CD8-positive, alpha-beta memory T cell (primary cell): ENCODE measurements at regions not wholly inside any gene's neighbourhood (a gene's known extent, or its start where the extent isn't known, plus 50 kb on each side); places are given as distances from the start of the nearest gene placed in this dataset.

Source experiments
- CTCF ChIA-PET: fragments of 350-600 bp; sonication (Branson Sonifier 250); formaldehyde crosslinking; loops from one replicate; lab custom pipeline; 2021; ENCODE audit warnings: antibody characterized with exemption; lab: Charles Lee
- POLR2A ChIA-PET: fragments of 350-600 bp; sonication (Branson Sonifier 250); formaldehyde crosslinking; loops from one replicate; lab custom pipeline; 2021; ENCODE audit warnings: antibody characterized with exemption; lab: Charles Lee
- DNase-seq, 5 donors: peaks; one replicate each; pipeline versions ENCODE4 v3.0.0 to v3.0.0-alpha.2; 2020 to 2022; ENCODE audit warnings: mixed read lengths in 1 of 5
- H3K27ac ChIP-seq: one replicate; pipeline ENCODE4 v1.7.0; 2013; ENCODE audit warnings: low read depth, mild to moderate bottlenecking, low read length, moderate library complexity
- H3K27me3 ChIP-seq: 2 replicates; pipeline ENCODE4 v1.7.0; 2013; ENCODE audit warnings: low read length, mild to moderate bottlenecking; ENCODE audit not compliant: insufficient read depth, poor library complexity, severe bottlenecking
- H3K36me3 ChIP-seq: 2 replicates; pipeline ENCODE4 v1.7.0; 2013; ENCODE audit warnings: mild to moderate bottlenecking, low read length, moderate library complexity; ENCODE audit not compliant: insufficient read depth
- H3K4me1 ChIP-seq: 2 replicates; pipeline ENCODE4 v1.7.0; 2013; ENCODE audit warnings: mild to moderate bottlenecking, low read length, moderate library complexity; ENCODE audit not compliant: insufficient read depth
- H3K4me3 ChIP-seq: 2 replicates; pipeline ENCODE4 v1.7.0; 2013; ENCODE audit warnings: mild to moderate bottlenecking, low read length
- H3K9me3 ChIP-seq: 2 replicates; pipeline ENCODE4 v1.7.0; 2013; ENCODE audit warnings: mild to moderate bottlenecking, low read length
- H3K27ac Mint-ChIP-seq, 8 donors: one replicate each; pipeline ENCODE4 v1.8.0; 2020 to 2021; ENCODE audit warnings: mixed read lengths in 8 of 8, mild to moderate bottlenecking in 6 of 8, inconsistent platforms in 3 of 8, moderate library complexity in 3 of 8
- H3K27me3 Mint-ChIP-seq, 2 donors: one replicate each; pipeline ENCODE4 v1.8.0; 2020 to 2021; ENCODE audit warnings: mixed read lengths in 2 of 2, mild to moderate bottlenecking in 1 of 2, moderate library complexity in 1 of 2
- H3K36me3 Mint-ChIP-seq, 3 donors: one replicate each; pipeline ENCODE4 v1.8.0; 2020 to 2021; ENCODE audit warnings: mixed read lengths in 3 of 3, inconsistent platforms in 1 of 3, mild to moderate bottlenecking in 1 of 3
- H3K4me1 Mint-ChIP-seq, 3 donors: one replicate each; pipeline ENCODE4 v1.8.0; 2020 to 2021; ENCODE audit warnings: mixed read lengths in 3 of 3, inconsistent platforms in 1 of 3, mild to moderate bottlenecking in 1 of 3
- H3K4me3 Mint-ChIP-seq, 7 donors: one replicate each; pipeline ENCODE4 v1.8.0; 2020 to 2021; ENCODE audit warnings: mixed read lengths in 7 of 7, mild to moderate bottlenecking in 6 of 7, moderate library complexity in 4 of 7, inconsistent platforms in 2 of 7
- H3K9me3 Mint-ChIP-seq, 5 donors: one replicate each; pipeline ENCODE4 v1.8.0; 2020 to 2022; ENCODE audit warnings: mixed read lengths in 5 of 5, mild to moderate bottlenecking in 3 of 5, moderate library complexity in 2 of 5, inconsistent platforms in 1 of 5

GRCh38 chr13:70253834-70254233, 145.6 kb upstream of the KLHL1 start:
- POLR2A ChIA-PET: no interaction called here
- no peak overlapping the region for H3K4me3 ChIP-seq

DNA sequence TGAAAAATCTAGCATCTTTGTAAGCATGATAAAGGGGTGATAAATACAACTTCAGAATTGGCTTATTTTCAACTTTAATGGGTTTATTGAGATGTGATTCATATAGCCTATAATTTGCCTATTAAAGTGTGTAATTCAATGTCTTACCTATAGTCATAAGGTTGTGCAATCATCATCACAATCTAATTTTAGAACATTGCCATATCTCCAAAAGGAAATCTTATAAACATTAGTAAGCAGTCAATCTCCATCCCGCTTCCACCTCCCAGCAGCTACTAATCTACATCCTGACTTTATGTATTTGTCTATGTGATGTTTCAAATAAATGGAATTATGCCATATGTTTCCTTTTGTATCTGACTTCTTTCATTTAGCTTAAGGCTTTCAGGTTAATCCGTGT, 145.2 kb upstream of the KLHL1 start:
- Mint-ChIP-seq H3K9me3 (peaks cover 7 to 31% (median 10%) of the 10 kb centered on the region in 5 donors), H3K36me3 (no peaks in the 10 kb centered on the region), H3K4me1 (no peaks in the 10 kb centered on the region), H3K27ac (no peak overlapping the region), H3K27me3 (no peaks in the 10 kb centered on the region), H3K4me3 (no peak overlapping the region)
- H3K9me3 ChIP-seq: no peaks in the 10 kb centered on the region
- CTCF ChIA-PET: no interaction called here
- no peak overlapping the region for H3K27ac ChIP-seq
- H3K4me3 ChIP-seq: no peak overlapping the region
- H3K4me1 ChIP-seq: no peaks in the 10 kb centered on the region
- DNase-seq: no peak
- no peaks in the 10 kb centered on the region for H3K27me3 ChIP-seq
- POLR2A ChIA-PET: no interaction called here
- no peaks in the 10 kb centered on the region for H3K36me3 ChIP-seq

More at GRCh38 chr13:70253834-70254233, 145.6 kb upstream of the KLHL1 start:
- CTCF ChIA-PET: no interaction called here
- Histone ChIP-seq H3K9me3 (no peaks in the 10 kb centered on the region), H3K27me3 (no peaks in the 10 kb centered on the region), H3K36me3 (no peaks in the 10 kb centered on the region), H3K27ac (no peak overlapping the region), H3K4me1 (no peaks in the 10 kb centered on the region)
- H3K27me3 Mint-ChIP-seq: no peaks in the 10 kb centered on the region
- peaks cover 7 to 31% (median 9%) of the 10 kb centered on the region in 5 donors for H3K9me3 Mint-ChIP-seq
- no peak overlapping the region for H3K27ac Mint-ChIP-seq
- H3K36me3 Mint-ChIP-seq: no peaks in the 10 kb centered on the region
- H3K4me3 Mint-ChIP-seq: no peak overlapping the region
- DNase-seq: no peak
- no peaks in the 10 kb centered on the region for H3K4me1 Mint-ChIP-seq

GRCh38 chr13:70249332-70250064, 141.2 kb upstream of the KLHL1 start:
- CTCF ChIA-PET: no interaction called here
- Mint-ChIP-seq H3K36me3 (no peaks in the 10 kb centered on the region), H3K4me1 (no peaks in the 10 kb centered on the region), H3K9me3 (peaks cover 4 to 20% (median 11%) of the 10 kb centered on the region in 5 donors), H3K4me3 (no peak overlapping the region), H3K27ac (no peak overlapping the region), H3K27me3 (no peaks in the 10 kb centered on the region)
- Histone ChIP-seq H3K36me3 (no peaks in the 10 kb centered on the region), H3K4me1 (no peaks in the 10 kb centered on the region), H3K9me3 (no peaks in the 10 kb centered on the region), H3K4me3 (no peak overlapping the region), H3K27me3 (no peaks in the 10 kb centered on the region), H3K27ac (no peak overlapping the region)
- no peak for DNase-seq
- POLR2A ChIA-PET: no interaction called here

DNA sequence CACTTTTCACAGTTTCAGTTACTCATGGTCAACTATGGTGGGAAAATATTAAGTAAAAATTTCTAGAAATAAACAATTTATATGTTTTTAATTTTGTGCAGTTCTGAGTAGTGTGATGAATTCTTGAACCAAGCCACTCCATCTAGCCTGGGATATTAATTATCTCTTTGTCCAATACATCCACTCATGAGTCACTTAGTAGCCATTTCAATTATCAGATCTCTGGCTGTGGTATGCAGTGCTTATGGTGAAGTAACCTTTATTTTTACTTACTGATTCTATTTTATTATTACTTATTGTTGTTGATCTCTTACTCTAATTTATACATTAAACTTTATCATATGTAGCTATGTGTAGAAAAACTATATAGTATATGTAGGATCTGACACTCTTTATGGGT, 128.9 kb upstream of the KLHL1 start:
- Mint-ChIP-seq H3K4me1 (no peaks in the 10 kb centered on the region), H3K36me3 (no peaks in the 10 kb centered on the region), H3K4me3 (no peak overlapping the region), H3K9me3 (peaks cover 2 to 27% (median 5%) of the 10 kb centered on the region in 5 donors), H3K27ac (no peak overlapping the region), H3K27me3 (no peaks in the 10 kb centered on the region)
- Histone ChIP-seq H3K9me3 (no peaks in the 10 kb centered on the region), H3K36me3 (no peaks in the 10 kb centered on the region), H3K4me3 (no peak overlapping the region), H3K4me1 (no peaks in the 10 kb centered on the region), H3K27me3 (no peaks in the 10 kb centered on the region), H3K27ac (no peak overlapping the region)
- DNase-seq: no peak
- CTCF ChIA-PET: no interaction called here
- POLR2A ChIA-PET: no interaction called here

DNA sequence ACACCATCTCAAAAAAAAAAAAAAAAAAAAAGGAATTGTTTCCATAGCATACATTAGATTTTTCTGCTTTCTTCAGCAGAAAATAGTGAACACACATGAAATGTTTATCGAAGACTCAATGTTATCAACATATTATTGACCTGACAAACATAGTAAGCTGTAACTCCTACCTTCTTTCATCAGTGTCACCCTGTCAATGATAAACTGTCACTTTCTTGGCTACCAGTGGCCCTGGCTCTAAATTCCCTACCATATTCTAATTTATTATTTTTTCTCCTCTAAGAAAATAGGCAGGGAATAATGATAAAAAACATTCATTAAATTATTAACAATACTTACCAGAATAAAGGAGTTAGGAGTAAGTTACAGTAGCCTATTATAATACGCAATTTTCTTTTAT, 127.3 kb upstream of the KLHL1 start:
- POLR2A ChIA-PET: no interaction called here
- CTCF ChIA-PET: no interaction called here
- no peak overlapping the region for H3K4me3 Mint-ChIP-seq
- H3K27me3 ChIP-seq: no peaks in the 10 kb centered on the region
- DNase-seq: no peak
- no peak overlapping the region for H3K27ac Mint-ChIP-seq
- H3K9me3 ChIP-seq: no peaks in the 10 kb centered on the region
- H3K4me1 Mint-ChIP-seq: no peaks in the 10 kb centered on the region
- no peaks in the 10 kb centered on the region for H3K36me3 ChIP-seq
- no peaks in the 10 kb centered on the region for H3K27me3 Mint-ChIP-seq
- H3K4me3 ChIP-seq: no peak overlapping the region
- H3K36me3 Mint-ChIP-seq: no peaks in the 10 kb centered on the region
- H3K4me1 ChIP-seq: no peaks in the 10 kb centered on the region
- no peak overlapping the region for H3K27ac ChIP-seq
- H3K9me3 Mint-ChIP-seq: peaks cover 2 to 22% (median 6%) of the 10 kb centered on the region in 5 donors

- H3K27me3 ChIP-seq: no peaks in the 10 kb centered on the region
- no peak overlapping the region for H3K4me3 Mint-ChIP-seq
- H3K27ac Mint-ChIP-seq: no peak overlapping the region
- no peak overlapping the region for H3K4me3 ChIP-seq
- ChIA-PET POLR2A (no interaction called here), CTCF (no interaction called here)
- no peaks in the 10 kb centered on the region for H3K27me3 Mint-ChIP-seq
- H3K36me3 Mint-ChIP-seq: no peaks in the 10 kb centered on the region
- no peaks in the 10 kb centered on the region for H3K9me3 ChIP-seq
- no peak overlapping the region for H3K27ac ChIP-seq
- DNase-seq: no peak
- peaks cover 0 to 22% (median 4%) of the 10 kb centered on the region in 5 donors for H3K9me3 Mint-ChIP-seq
- H3K4me1 ChIP-seq: no peaks in the 10 kb centered on the region
- H3K4me1 Mint-ChIP-seq: no peaks in the 10 kb centered on the region
- H3K36me3 ChIP-seq: no peaks in the 10 kb centered on the region
Measured at GRCh38 chr13:70223911-70224310, 115.7 kb upstream of the KLHL1 start.

DNA sequence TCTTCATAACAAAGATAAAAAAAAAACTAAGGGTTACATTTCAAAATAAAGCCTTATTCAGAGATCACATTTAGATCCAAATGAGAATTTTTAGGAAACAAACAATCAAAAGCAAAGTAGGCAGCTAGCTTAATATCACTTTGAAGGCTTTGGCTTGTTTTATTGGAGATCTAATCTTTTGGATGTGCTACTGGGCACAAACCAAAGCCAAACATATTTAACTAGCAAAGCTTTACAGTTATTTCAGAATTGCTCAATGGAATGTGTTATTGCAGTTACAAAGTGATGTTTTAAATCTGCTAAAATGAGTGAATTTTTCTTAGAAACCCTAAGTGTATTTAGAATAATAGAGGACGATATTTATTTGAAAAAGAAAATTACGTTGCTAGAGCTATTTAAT, 114.7 kb upstream of the KLHL1 start:
- H3K36me3 Mint-ChIP-seq: no peaks in the 10 kb centered on the region
- peaks cover 0 to 26% (median 4%) of the 10 kb centered on the region in 5 donors for H3K9me3 Mint-ChIP-seq
- no peak overlapping the region for H3K4me3 ChIP-seq
- H3K9me3 ChIP-seq: no peaks in the 10 kb centered on the region
- no peak overlapping the region for H3K27ac ChIP-seq
- H3K27ac Mint-ChIP-seq: no peak overlapping the region
- POLR2A ChIA-PET: no interaction called here
- CTCF ChIA-PET: no interaction called here
- no peak overlapping the region for H3K4me3 Mint-ChIP-seq
- no peaks in the 10 kb centered on the region for H3K4me1 ChIP-seq
- H3K27me3 Mint-ChIP-seq: no peaks in the 10 kb centered on the region
- no peaks in the 10 kb centered on the region for H3K27me3 ChIP-seq
- no peak for DNase-seq
- no peaks in the 10 kb centered on the region for H3K36me3 ChIP-seq
- H3K4me1 Mint-ChIP-seq: no peaks in the 10 kb centered on the region

DNA sequence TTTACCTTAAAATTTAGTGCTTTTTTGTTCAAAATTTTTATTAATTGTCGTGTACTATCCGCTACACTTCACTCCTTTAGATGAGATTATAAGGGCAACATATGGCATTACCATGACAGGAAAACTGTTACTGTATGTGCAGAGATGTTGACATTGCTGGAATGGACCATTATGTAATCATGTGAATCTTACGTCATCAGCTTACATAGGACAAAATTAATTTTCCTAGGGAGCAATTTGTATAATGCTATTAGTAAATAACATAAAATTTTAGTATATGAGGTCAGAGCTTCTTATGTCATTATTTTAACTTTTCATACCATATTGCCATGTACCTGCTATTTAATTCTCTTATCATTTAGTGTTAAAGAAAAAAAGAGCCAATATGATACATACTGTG, 110.4 kb upstream of the KLHL1 start:
- H3K27ac ChIP-seq: no peak overlapping the region
- Mint-ChIP-seq H3K36me3 (no peaks in the 10 kb centered on the region), H3K4me3 (no peak overlapping the region), H3K27ac (no peak overlapping the region), H3K27me3 (no peaks in the 10 kb centered on the region), H3K4me1 (no peaks in the 10 kb centered on the region), H3K9me3 (peaks cover 0 to 24% (median 3%) of the 10 kb centered on the region in 5 donors)
- no peak overlapping the region for H3K4me3 ChIP-seq
- H3K36me3 ChIP-seq: no peaks in the 10 kb centered on the region
- no peak for DNase-seq
- H3K27me3 ChIP-seq: no peaks in the 10 kb centered on the region
- ChIA-PET POLR2A (no interaction called here), CTCF (no interaction called here)
- no peaks in the 10 kb centered on the region for H3K4me1 ChIP-seq
- no peaks in the 10 kb centered on the region for H3K9me3 ChIP-seq
